ENCODE measurements at regions not wholly inside any gene's neighbourhood (a gene's known extent, or its start where the extent isn't known, plus 50 kb on each side); places are given as distances from the start of the nearest gene placed in this dataset.

DNA sequence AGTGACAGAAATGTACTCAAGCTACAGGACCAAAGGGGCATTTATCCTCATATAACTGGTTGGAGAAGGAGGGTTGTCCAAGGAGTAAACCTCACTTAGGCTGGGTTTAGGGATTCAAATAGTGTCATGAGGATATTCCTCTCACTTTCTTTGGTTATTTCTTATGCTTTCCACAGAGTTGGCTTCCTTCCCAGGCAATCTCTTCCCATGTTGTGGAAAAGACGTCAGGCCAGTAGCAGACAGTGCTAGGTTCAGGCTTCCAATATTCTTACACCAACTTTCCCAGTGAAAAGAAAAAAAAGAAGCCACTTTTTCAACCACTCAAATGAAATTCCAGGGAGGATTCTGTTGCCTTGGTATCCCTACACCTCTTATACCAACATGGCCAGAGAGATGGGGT, 653.0 kb downstream of the C4orf33 start:
- no peak for TF ChIP-seq CTCF (IDR thresholded peaks at IDR 0.05)
- no peak for TF ChIP-seq EZH2 (IDR thresholded peaks at IDR 0.05; ENCODE audit: borderline replicate concordance, insufficient read depth, low read depth, low read length, poor library complexity, severe bottlenecking)

Data from B cell (primary cell).